ENCODE measurements at regions not wholly inside any gene's neighbourhood (a gene's known extent, or its start where the extent isn't known, plus 50 kb on each side); places are given as distances from the start of the nearest gene placed in this dataset.

GRCh38 chr15:29548006-29548405 lies 274.3 kb downstream of the TJP1 start:
- Histone ChIP-seq H2BK12ac (ENCODE audit: insufficient read length, low read depth, low read length) (no peak overlapping the region), H3K79me1 (ENCODE audit: insufficient read depth, low read depth, low read length, poor library complexity, severe bottlenecking) (no peaks in the 10 kb centered on the region), H3K56ac (ENCODE audit: insufficient read length, low read depth, low read length) (no peak overlapping the region), H3K79me2 (ENCODE audit: insufficient read depth, low read length) (no peaks in the 10 kb centered on the region), H3K14ac (ENCODE audit: insufficient read depth, low read length) (no peak overlapping the region), H2AFZ (ENCODE audit: low read length) (no peak overlapping the region), H3K23me2 (ENCODE audit: insufficient read length, low read depth, low read length, poor library complexity, severe bottlenecking) (no peaks in the 10 kb centered on the region), H3K18ac (ENCODE audit: insufficient read length, low read depth, low read length) (no peak overlapping the region), H4K5ac (ENCODE audit: insufficient read length, low read depth, low read length) (no peak overlapping the region), H4K91ac (ENCODE audit: insufficient read length, low read depth, low read length) (no peak overlapping the region), H3K27ac (ENCODE audit: insufficient read length, low read depth, low read length) (no peak overlapping the region), H3K9me3 (ENCODE audit: control insufficient read depth, low read depth, low read length) (no peaks in the 10 kb centered on the region), H4K20me1 (ENCODE audit: control insufficient read depth, insufficient read depth, insufficient read length) (no peaks in the 10 kb centered on the region), H2AK5ac (ENCODE audit: insufficient read length, low read length) (no peak overlapping the region), H3T11ph (ENCODE audit: low read length) (no peak overlapping the region), H2BK20ac (ENCODE audit: low read depth, low read length, poor library complexity, severe bottlenecking) (no peak overlapping the region), H3K4me2 (ENCODE audit: insufficient read depth, insufficient read length, low read length) (no peak overlapping the region), H3K27me3 (ENCODE audit: insufficient read depth, low read length) (no peaks in the 10 kb centered on the region), H4K8ac (replicated peaks; ENCODE audit: insufficient read length, low read depth, low read length) (no peak overlapping the region), H3K23ac (ENCODE audit: insufficient read length, low read depth, low read length) (no peak overlapping the region), H2BK15ac (ENCODE audit: low read depth, low read length) (no peak overlapping the region), H2BK120ac (ENCODE audit: low read depth, low read length, poor library complexity, severe bottlenecking) (no peak overlapping the region), H3K4ac (ENCODE audit: low read depth, low read length) (no peak overlapping the region), H2BK5ac (ENCODE audit: insufficient read length, low read length) (no peak overlapping the region), H3K4me1 (ENCODE audit: insufficient read depth, low read length) (no peaks in the 10 kb centered on the region), H3K9ac (ENCODE audit: extremely low read depth, insufficient read length, low read length) (no peak overlapping the region)
- H3K27ac Mint-ChIP-seq, result no peak overlapping the region
- TF ChIP-seq CTCF (conservative IDR thresholded peaks at IDR 0.05), result no peak
- peaks cover 13 to 16% (median 14%) of the 10 kb centered on the region in 3 experiments for H3K36me3 Mint-ChIP-seq (ENCODE audit: insufficient read depth in 1 of 3, low read depth in 3 of 3)
- WGBS (ENCODE audit: extremely low coverage, insufficient read length, low lambda C conversion rate), result no CpG with 5 or more reads among the region's 2 CpGs
- DNase-seq, result no peak
- peaks cover 3 to 6% of the 10 kb centered on the region in 2 experiments; a peak in 3 of 4 replicates for H3K4me1 Mint-ChIP-seq
- no peaks in the 10 kb centered on the region; the same call in 1 of the 2 replicates for H3K27me3 Mint-ChIP-seq (ENCODE audit: low read depth)
- H3K9me3 Mint-ChIP-seq, result peaks cover 15 to 19% of the 10 kb centered on the region in 2 experiments
- no peak overlapping the region for H3K4me3 Mint-ChIP-seq

All from H9 (cell line).